RWPE2 (cell line): ENCODE measurements at regions not wholly inside any gene's neighbourhood (a gene's known extent, or its start where the extent isn't known, plus 50 kb on each side); places are given as distances from the start of the nearest gene placed in this dataset.
"Not testable (repeated sequence)": the region's sequence is repeated elsewhere in the genome, so short reads cannot be mapped to it uniquely, and the experiment has no call there.

Source experiments
- ATAC-seq: fragments of 200-7000 bp; cut with Tn5 transposase; 3 replicates; pipeline ENCODE4 v1.9.1; 2021; ENCODE audit warnings: low read depth
- DNase-seq: peaks from one replicate; pipeline ENCODE4 v3.0.0-alpha.2; 2020; ENCODE audit warnings: low spot score
- H3K27ac ChIP-seq: fragments of 450-650 bp; 2 replicates; pipeline ENCODE4 v1.5.1; 2017; ENCODE audit warnings: mild to moderate bottlenecking; ENCODE audit not compliant: poor library complexity, severe bottlenecking
- H3K27me3 ChIP-seq: fragments of 250-450 bp; sonication (Bioruptor Pico); 2 replicates; pipeline ENCODE4 v1.5.1; 2021; ENCODE audit warnings: mild to moderate bottlenecking, moderate library complexity; ENCODE audit not compliant: insufficient read depth, poor library complexity, severe bottlenecking
- H3K36me3 ChIP-seq: fragments of 250-450 bp; sonication (Bioruptor Pico); 2 replicates; pipeline ENCODE4 v1.5.1; 2020; ENCODE audit warnings: low read depth, mild to moderate bottlenecking, moderate library complexity
- H3K4me1 ChIP-seq: fragments of 250-450 bp; sonication (Bioruptor Pico); 2 replicates; pipeline ENCODE4 v1.5.1; 2021; ENCODE audit warnings: mild to moderate bottlenecking, moderate library complexity; ENCODE audit not compliant: insufficient read depth, poor library complexity, severe bottlenecking
- H3K4me3 ChIP-seq: fragments of 250-450 bp; sonication (Bioruptor Pico); 2 replicates; pipeline ENCODE4 v1.5.1; 2021; ENCODE audit warnings: mild to moderate bottlenecking, moderate library complexity; ENCODE audit not compliant: severe bottlenecking
- H3K9me3 ChIP-seq: fragments of 250-450 bp; sonication (Bioruptor Pico); 2 replicates; pipeline ENCODE4 v1.5.1; 2021; ENCODE audit warnings: mild to moderate bottlenecking, moderate library complexity; ENCODE audit not compliant: severe bottlenecking
- TF ChIP-seq, protein P1 (sequence below): fragments of 450-650 bp; IDR thresholded peaks from one replicate; pipeline ENCODE4 v1.5.1; 2017; ENCODE audit warnings: mild to moderate bottlenecking, moderate library complexity; ENCODE audit not compliant: poor library complexity, severe bottlenecking

DNA sequence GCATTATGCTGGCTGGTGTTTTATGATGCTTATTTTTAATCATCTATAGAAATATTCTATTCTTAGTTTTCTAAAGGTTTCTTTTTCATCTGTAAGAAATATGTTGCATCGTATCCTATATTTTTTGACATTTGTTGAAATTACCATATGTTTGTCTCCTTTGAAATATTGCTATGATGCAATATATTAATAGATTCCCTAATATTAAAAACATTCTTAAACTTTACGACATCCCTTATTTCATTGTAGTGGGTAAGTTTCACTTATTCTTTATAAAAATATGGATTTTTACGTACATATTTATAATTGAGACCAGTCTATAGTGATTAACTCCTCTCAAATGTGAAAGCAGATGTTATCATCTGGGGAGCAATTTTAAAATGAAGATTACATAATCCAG is 258.2 kb upstream of the DUSP10 start:
- Histone ChIP-seq H3K27ac (no peak overlapping the region), H3K4me1 (no peaks in the 10 kb centered on the region), H3K4me3 (no peak overlapping the region), H3K9me3 (no peaks in the 10 kb centered on the region), H3K36me3 (no peaks in the 10 kb centered on the region), H3K27me3 (no peaks in the 10 kb centered on the region)
- DNase-seq: no peak
- ATAC-seq: no peak
- TF ChIP-seq, protein P1, sequence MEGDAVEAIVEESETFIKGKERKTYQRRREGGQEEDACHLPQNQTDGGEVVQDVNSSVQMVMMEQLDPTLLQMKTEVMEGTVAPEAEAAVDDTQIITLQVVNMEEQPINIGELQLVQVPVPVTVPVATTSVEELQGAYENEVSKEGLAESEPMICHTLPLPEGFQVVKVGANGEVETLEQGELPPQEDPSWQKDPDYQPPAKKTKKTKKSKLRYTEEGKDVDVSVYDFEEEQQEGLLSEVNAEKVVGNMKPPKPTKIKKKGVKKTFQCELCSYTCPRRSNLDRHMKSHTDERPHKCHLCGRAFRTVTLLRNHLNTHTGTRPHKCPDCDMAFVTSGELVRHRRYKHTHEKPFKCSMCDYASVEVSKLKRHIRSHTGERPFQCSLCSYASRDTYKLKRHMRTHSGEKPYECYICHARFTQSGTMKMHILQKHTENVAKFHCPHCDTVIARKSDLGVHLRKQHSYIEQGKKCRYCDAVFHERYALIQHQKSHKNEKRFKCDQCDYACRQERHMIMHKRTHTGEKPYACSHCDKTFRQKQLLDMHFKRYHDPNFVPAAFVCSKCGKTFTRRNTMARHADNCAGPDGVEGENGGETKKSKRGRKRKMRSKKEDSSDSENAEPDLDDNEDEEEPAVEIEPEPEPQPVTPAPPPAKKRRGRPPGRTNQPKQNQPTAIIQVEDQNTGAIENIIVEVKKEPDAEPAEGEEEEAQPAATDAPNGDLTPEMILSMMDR: no peak

DNA sequence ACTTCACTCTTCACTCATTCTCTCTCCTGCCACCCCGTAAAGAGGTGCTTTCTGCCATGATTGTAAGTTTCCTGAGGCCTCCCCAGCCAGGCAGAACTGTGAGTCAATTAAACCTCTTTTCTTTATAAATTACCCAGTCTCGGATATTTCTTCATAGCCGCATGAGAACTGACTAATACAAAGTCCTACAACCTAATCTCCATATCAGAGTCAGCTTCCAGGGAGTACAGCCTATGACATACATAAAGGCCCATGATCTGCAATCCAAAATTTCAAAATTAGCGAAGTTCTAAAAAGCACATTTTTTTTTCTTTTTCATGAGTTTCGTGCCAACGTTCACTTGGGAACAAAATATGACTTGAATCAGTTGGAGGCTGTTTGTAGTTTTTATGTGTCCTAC is 256.9 kb upstream of the DUSP10 start:
- DNase-seq (no peak), ATAC-seq (no peak)
- H3K27ac ChIP-seq: no peak overlapping the region
- H3K27me3 ChIP-seq: no peaks in the 10 kb centered on the region
- H3K9me3 ChIP-seq: no peaks in the 10 kb centered on the region
- H3K4me3 ChIP-seq: no peak overlapping the region
- H3K36me3 ChIP-seq: no peaks in the 10 kb centered on the region
- H3K4me1 ChIP-seq: no peaks in the 10 kb centered on the region
- TF ChIP-seq, protein P1: no peak

DNA sequence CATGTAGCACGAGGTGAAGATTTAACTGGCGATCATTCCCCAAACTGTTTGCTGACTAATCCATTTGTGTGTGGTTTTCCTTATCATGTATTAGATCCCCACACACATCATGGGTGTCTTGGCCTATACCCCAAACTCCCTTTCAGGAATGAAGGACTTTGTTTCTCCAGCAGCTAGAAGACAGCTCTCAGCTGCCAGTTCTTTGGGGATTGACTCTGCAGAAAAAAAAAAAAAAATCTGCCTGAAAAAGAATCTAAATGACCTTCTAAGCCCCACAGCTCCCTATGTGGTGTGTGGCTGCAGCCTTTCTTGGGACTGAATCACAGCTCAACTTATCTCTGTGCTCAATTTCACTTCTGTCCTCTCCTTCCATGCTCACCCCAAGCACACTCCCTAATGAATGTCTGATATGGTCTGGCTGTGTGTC is 256.3 kb upstream of the DUSP10 start:
- TF ChIP-seq, protein P1: no peak
- Histone ChIP-seq H3K4me3 (no peak overlapping the region), H3K9me3 (no peaks in the 10 kb centered on the region), H3K4me1 (no peaks in the 10 kb centered on the region), H3K36me3 (no peaks in the 10 kb centered on the region), H3K27me3 (no peaks in the 10 kb centered on the region), H3K27ac (no peak overlapping the region)
- no peak for ATAC-seq
- DNase-seq: no peak

DNA sequence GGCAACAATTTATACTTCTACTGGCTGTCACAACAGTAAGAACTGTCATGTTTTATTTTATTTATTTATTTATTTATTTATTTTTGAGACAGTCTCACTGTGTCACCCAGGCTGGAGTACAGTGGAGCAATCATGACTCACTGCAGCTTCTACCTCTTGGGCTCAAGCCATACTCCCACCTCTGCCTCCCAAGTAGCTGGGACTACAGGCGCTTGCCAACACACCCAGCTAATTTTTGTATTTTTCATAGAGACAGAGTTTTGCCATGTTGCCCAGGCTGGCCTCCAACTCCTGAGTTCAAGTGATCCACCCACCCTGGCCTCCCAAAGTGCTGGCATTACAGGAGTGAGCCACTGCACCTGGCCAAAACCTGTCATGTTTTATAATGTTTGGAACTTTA is 255.1 kb upstream of the DUSP10 start:
- ATAC-seq: peak; percentile 55; the same call in 1 of the 3 replicates

DNA sequence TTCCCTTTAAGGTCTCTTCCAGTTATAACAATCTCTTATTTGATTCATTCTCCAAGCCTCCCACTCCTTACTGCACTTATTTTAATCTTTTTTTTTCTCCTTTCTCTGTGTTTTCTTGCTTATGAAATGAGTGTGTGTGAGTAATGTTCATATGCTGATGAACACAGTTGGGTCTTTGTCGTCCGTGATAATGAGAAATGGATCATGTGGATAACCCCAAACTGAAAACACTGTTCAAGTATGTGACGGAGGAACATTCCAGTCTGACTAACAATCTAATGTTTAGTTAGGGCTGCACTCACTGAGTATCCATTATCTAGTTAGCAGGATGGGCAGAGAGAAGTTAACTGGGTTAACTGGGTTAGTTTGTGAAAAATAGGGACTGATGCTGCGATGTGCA is 253.1 kb upstream of the DUSP10 start:
- no peak overlapping the region for H3K4me3 ChIP-seq
- no peak for DNase-seq
- no peak for ATAC-seq

More for the DNA sequence above, 255.1 kb upstream of the DUSP10 start:
- not testable (repeated sequence) for H3K27ac ChIP-seq, H3K27me3 ChIP-seq, H3K36me3 ChIP-seq, DNase-seq, H3K4me1 ChIP-seq, H3K9me3 ChIP-seq, H3K4me3 ChIP-seq

More for the DNA sequence above, 253.1 kb upstream of the DUSP10 start:
- Histone ChIP-seq H3K27me3 (no peaks in the 10 kb centered on the region), H3K9me3 (no peaks in the 10 kb centered on the region), H3K36me3 (no peaks in the 10 kb centered on the region), H3K4me1 (no peaks in the 10 kb centered on the region), H3K27ac (no peak overlapping the region)
- TF ChIP-seq, protein P1: no peak
